Keratinocyte (primary cell): ENCODE measurements at regions not wholly inside any gene's neighbourhood (a gene's known extent, or its start where the extent isn't known, plus 50 kb on each side); places are given as distances from the start of the nearest gene placed in this dataset.
"Not testable (repeated sequence)": the region's sequence is repeated elsewhere in the genome, so short reads cannot be mapped to it uniquely, and the experiment has no call there.

Experiments used
- DNase-seq: peaks from one replicate; pipeline ENCODE4 v3.0.0-alpha.2; 2011; ENCODE audit warnings: low read depth, missing footprints, low spot score
- FAIRE-seq: peaks from 2 replicates; lab custom pipeline; 2011; peaks lifted over from hg19 to GRCh38; lab: Jason Lieb, UNC
- H2AFZ ChIP-seq: 2 replicates; pipeline ENCODE4 v1.6.0; 2012; ENCODE audit warnings: low read length, control low read depth, inconsistent platforms; ENCODE audit not compliant: control insufficient read depth
- H3K27ac ChIP-seq: 2 replicates; pipeline ENCODE4 v1.5.1; 2011; ENCODE audit warnings: low read length; ENCODE audit not compliant: control insufficient read depth, insufficient read depth
- H3K27me3 ChIP-seq: 3 replicates; pipeline ENCODE4 v1.6.0; 2011; ENCODE audit warnings: low read length; ENCODE audit not compliant: control insufficient read depth, insufficient read depth; ENCODE audit errors: extremely low read depth
- H3K36me3 ChIP-seq, 2 experiments: 2 replicates in 1 of 2; 3 replicates in 1 of 2; pipeline ENCODE4 v1.5.1; 2011; ENCODE audit warnings: low read length in 2 of 2, mild to moderate bottlenecking in 1 of 2; ENCODE audit not compliant: control insufficient read depth in 2 of 2, insufficient read depth in 2 of 2; ENCODE audit errors: extremely low read depth in 1 of 2
- H3K4me1 ChIP-seq: 3 replicates; pipeline ENCODE4 v1.5.1; 2011; ENCODE audit warnings: low read length; ENCODE audit not compliant: control insufficient read depth, insufficient read depth; ENCODE audit errors: extremely low read depth
- H3K4me2 ChIP-seq: 3 replicates; pipeline ENCODE4 v1.6.0; 2011; ENCODE audit warnings: low read depth, low read length; ENCODE audit not compliant: control insufficient read depth, insufficient read depth; ENCODE audit errors: extremely low read depth
- H3K4me3 ChIP-seq, 3 experiments: fragments of 200-600 bp in 1 of 3; sonication (generic) in 1 of 3; 2 replicates in 2 of 3; 3 replicates in 1 of 3; pipeline ENCODE4 v1.5.1; 2011 to 2016; ENCODE audit warnings: low read length in 3 of 3, mild to moderate bottlenecking in 3 of 3, control low read depth in 2 of 3, inconsistent platforms in 1 of 3, low read depth in 1 of 3, mixed read lengths in 1 of 3, mixed run types in 1 of 3, moderate library complexity in 1 of 3; ENCODE audit not compliant: control insufficient read depth in 2 of 3, insufficient read depth in 2 of 3; ENCODE audit errors: extremely low read depth in 1 of 3
- H3K79me2 ChIP-seq: 2 replicates; pipeline ENCODE4 v1.6.0; 2012; ENCODE audit warnings: low read length; ENCODE audit not compliant: control insufficient read depth, insufficient read depth
- H3K9ac ChIP-seq: 3 replicates; pipeline ENCODE4 v1.6.0; 2011; ENCODE audit warnings: low read length; ENCODE audit not compliant: control insufficient read depth, insufficient read depth; ENCODE audit errors: extremely low read depth
- H3K9me1 ChIP-seq: 3 replicates; pipeline ENCODE4 v1.6.0; 2011; ENCODE audit warnings: low read length; ENCODE audit not compliant: control insufficient read depth, insufficient read depth; ENCODE audit errors: extremely low read depth
- H3K9me3 ChIP-seq: 2 replicates; pipeline ENCODE4 v1.5.1; 2012; ENCODE audit warnings: low read depth, low read length; ENCODE audit not compliant: control insufficient read depth
- H4K20me1 ChIP-seq: 3 replicates; pipeline ENCODE4 v1.6.0; 2011; ENCODE audit warnings: low read length; ENCODE audit not compliant: control insufficient read depth, insufficient read depth; ENCODE audit errors: extremely low read depth
- CTCF ChIP-seq, 3 experiments: IDR thresholded peaks in 1 of 3; conservative IDR thresholded peaks in 1 of 3; optimal IDR thresholded peaks in 1 of 3; 2 replicates in 2 of 3; 3 replicates in 1 of 3; pipeline versions ENCODE3 to v1.5.1; 2011; ENCODE audit warnings: low read length in 3 of 3, mild to moderate bottlenecking in 3 of 3, moderate library complexity in 2 of 3, control low read depth in 1 of 3, inconsistent platforms in 1 of 3; ENCODE audit not compliant: insufficient read depth in 2 of 3; ENCODE audit errors: extremely low read depth in 1 of 3
- EZH2 ChIP-seq: IDR thresholded peaks from one replicate; pipeline ENCODE4 v1.6.1; 2012; ENCODE audit warnings: inconsistent platforms, mild to moderate bottlenecking, low read length, moderate library complexity
- dilution Hi-C: fragments of 300-500 bp; cut with MboI; formaldehyde crosslinking; loops from one replicate; pipeline ENCODE4 v1.7.0; 2020; ENCODE audit warnings: low sequenced_read_pairs; ENCODE audit not compliant: extremely low pct_ligation_motif_present

GRCh38 chr11:13152736-13153541 is 124.7 kb upstream of the BMAL1 start:
- Histone ChIP-seq H3K4me3 (no peak overlapping the region), H3K4me1 (no peaks in the 10 kb centered on the region), H3K36me3 (no peaks in the 10 kb centered on the region), H3K27me3 (no peaks in the 10 kb centered on the region), H2AFZ (no peak overlapping the region), H4K20me1 (no peaks in the 10 kb centered on the region), H3K9me1 (no peaks in the 10 kb centered on the region), H3K79me2 (no peaks in the 10 kb centered on the region), H3K27ac (no peak overlapping the region), H3K9me3 (no peaks in the 10 kb centered on the region), H3K9ac (no peak overlapping the region), H3K4me2 (no peak overlapping the region)
- TF ChIP-seq CTCF (optimal IDR thresholded peaks at IDR 0.05 in 1 of 3, IDR thresholded peaks at IDR 0.05 in 1 of 3, conservative IDR thresholded peaks at IDR 0.05 in 1 of 3; ENCODE audit: extremely low read depth in 1 of 3, insufficient read depth in 2 of 3, low read length in 3 of 3): peak in 2 of 3 experiments; percentile 39 to 53
- TF ChIP-seq EZH2: no peak
- DNase-seq (no peak), FAIRE-seq (no peak)
- dilution Hi-C loops: loop anchor here (25.0 kb wide), 1 partner anchor 166 kb away; no protein-coding TSS in a partner anchor

DNA sequence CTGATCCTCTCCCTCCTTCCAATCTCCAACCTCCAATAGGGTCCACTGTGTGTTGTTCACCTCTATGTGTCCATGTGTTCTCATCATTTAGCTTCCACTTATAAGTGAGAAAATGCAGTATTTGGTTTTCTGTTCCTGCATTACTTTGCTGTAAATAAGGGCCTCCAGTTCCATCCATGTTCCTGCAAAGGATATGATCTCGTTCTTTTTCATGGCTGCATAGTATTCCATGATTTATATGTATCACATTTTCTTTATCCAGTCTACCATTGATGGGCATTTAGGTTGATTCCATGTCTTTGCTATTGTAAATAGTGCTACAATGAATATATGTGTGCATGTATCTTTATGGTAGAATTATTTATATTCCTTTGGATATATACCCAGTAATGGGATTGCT is 123.2 kb upstream of the BMAL1 start:
- not testable (repeated sequence) for H2AFZ ChIP-seq, H3K4me3 ChIP-seq, H3K4me1 ChIP-seq, FAIRE-seq, H3K9me3 ChIP-seq, H3K27ac ChIP-seq, H3K36me3 ChIP-seq, DNase-seq, H3K4me2 ChIP-seq, H3K79me2 ChIP-seq, H3K9ac ChIP-seq, H3K27me3 ChIP-seq, H3K9me1 ChIP-seq, H4K20me1 ChIP-seq
- dilution Hi-C loops: loop anchor here (25.0 kb wide), 1 partner anchor 167 kb away; no protein-coding TSS in a partner anchor
